Right ventricle myocardium inferior (tissue), 1 donor: ENCODE measurements at regions not wholly inside any gene's neighbourhood (a gene's known extent, or its start where the extent isn't known, plus 50 kb on each side); places are given as distances from the start of the nearest gene placed in this dataset.
"Not testable (repeated sequence)": the region's sequence is repeated elsewhere in the genome, so short reads cannot be mapped to it uniquely, and the experiment has no call there.

ENCODE experiments used
- ATAC-seq: fragments of 200-7000 bp; cut with Tn5 transposase; one replicate; pipeline ENCODE4 v1.9.1; 2020; ENCODE audit warnings: mild to moderate bottlenecking, moderate library complexity
- DNase-seq: peaks from one replicate; pipeline ENCODE4 v3.0.0; 2021; ENCODE audit errors: missing footprints
- intact Hi-C: fragments of 100-400 bp; cut with DNase I; formaldehyde crosslinking; loops from one replicate; pipeline ENCODE4 v1.11.0; 2022
- donor health status: DM: no; HTN: yes; CAD: no; lungs with severe emphysema.

DNA sequence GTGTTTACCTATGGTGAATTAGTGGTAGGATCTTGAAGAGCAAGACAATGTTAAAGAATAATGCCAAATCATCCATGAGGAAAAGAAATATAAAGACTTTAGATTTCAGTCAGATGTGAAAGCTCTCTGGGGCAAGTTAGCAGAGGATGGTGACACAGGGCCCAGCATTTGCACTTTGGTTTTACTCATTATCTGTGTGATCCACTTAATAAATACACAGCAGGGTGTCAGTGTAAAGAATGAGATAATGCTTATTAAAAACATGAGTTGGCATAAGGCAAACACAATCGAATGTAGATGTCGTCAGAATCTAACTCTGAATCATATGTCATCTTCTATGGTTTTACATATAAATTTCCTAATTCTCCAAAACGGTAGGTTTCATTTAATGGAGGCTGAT is 130.4 kb upstream of the PREP start:
- intact Hi-C loops: no loop called here
- ATAC-seq (no peak), DNase-seq (no peak)

DNA sequence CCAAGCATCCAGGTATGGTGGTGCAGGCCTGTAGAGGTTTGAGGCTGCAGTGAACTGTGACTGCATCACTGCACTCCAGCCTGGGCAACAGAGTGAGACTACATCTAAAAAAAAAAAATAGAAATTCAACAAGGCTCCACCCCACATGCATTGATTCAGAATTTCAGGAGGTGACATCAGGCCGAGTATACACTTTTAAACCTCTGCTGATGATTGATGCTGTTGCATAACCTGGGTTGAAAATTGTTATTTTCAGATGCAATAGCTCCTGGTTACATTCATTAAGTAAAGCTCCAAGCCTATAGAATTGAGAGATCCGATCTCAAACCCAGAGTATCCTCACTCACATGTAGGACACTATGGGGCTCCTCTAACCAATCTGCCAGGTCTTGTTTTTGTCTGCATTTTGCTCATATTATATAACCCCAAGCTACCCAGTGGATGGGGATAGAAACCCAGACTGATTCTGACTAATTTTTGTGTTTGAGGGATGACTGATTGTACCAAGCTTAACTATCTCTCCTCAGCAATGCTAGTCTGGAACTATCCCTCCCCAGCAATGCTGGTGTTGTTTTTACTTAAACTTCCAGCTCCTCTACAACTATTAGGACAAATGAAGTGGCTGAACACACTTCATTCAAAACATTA is 123.5 kb upstream of the PREP start:
- intact Hi-C loops: no loop called here

DNA sequence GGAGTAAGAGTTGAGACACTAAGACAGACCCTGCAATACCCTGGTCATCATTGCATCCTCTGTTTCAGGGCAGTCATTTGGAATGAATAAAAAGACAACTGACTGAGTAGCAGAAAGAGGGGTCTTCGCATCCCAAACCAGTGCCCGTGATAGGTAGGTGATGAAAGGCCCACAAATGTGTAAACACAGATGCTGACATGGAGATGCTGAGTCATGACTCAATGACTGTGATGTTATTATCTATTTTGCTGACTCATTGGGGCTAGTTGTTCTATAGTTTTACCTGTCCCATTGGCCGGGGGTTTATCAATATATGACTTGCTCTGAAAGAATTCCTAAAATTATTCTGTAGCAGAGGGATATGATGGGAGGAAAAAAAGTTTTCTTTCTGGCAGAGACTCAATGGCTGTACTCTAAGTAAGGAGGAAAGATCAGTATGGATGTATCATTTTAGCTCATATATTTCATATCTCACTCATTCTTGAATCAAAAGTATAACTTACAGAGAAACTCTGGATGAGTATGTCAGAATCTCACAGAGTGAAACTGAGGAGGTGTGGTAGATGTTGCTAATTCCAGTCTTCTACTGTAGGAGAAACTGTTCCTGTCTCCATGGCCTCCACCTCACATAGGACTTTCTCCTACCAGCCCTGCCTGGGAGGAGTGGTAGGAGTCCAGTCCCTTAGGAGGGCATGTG is 119.9 kb upstream of the PREP start:
- intact Hi-C loops: no loop called here

More for the DNA sequence above, 123.5 kb upstream of the PREP start:
- DNase-seq (no peak), ATAC-seq (no peak)

DNA sequence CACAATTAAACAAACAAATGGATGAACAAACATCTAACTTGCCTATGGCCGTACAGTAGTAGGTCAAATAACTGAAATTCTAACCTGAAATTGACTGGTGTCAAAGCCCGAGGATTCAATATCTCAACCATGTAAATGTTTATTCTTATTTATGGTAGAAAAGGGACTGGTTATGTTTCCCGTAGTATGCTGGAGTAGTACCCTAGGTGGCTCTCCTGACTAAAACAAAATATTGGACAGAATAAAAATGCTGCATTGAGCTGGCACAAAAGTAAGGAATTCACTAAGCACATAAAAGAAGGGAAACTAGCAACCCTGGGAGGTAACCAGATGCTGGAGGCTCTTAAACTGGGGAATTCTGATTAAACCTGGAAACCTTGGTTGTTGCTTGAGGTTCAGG is 117.1 kb upstream of the PREP start:
- DNase-seq (no peak), ATAC-seq (no peak)
- intact Hi-C loops: no loop called here

More for the DNA sequence above, 119.9 kb upstream of the PREP start:
- no peak for DNase-seq
- ATAC-seq: no peak

DNA sequence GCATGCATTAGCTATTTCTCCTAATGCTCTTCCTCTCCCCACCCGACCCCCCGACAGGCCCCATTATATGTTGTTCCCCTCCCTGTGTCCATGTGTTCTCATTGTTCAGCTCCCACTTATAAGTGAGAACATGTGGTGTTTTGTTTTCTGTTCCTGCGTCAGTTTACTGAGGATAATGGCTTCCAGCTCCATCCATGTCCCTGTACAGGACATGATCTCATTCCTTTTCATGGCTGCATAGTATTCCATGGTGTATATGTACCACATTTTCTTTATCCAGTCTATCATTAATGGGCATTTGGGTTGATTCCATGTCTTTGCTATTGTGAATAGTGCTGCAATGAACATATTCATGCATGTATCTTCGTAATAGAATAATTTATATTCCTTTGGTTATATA is 116.1 kb upstream of the PREP start:
- intact Hi-C loops: not testable (repeated sequence)

DNA sequence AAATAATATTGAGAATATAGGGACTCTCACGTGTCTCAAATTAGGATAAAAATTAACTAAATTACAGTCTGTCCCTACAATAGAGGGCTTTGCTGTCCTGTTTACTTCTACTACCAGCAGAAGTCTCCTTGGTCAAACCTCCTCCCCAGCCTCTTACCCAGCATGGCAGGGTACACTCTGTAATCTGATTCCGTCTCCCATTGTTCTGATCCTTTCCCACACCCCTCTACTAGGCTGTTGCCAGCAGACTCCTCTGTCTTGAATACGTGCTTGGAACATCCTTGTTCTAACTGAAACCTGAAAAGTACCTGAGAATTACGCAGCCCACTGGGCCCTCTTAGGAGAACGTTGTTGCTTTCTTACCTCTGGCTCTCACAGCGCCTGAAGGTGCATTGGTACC is 112.2 kb upstream of the PREP start:
- intact Hi-C loops: no loop called here
- no peak for ATAC-seq
- no peak for DNase-seq

More for the DNA sequence above, 116.1 kb upstream of the PREP start:
- ATAC-seq, DNase-seq: not testable (repeated sequence)

DNA sequence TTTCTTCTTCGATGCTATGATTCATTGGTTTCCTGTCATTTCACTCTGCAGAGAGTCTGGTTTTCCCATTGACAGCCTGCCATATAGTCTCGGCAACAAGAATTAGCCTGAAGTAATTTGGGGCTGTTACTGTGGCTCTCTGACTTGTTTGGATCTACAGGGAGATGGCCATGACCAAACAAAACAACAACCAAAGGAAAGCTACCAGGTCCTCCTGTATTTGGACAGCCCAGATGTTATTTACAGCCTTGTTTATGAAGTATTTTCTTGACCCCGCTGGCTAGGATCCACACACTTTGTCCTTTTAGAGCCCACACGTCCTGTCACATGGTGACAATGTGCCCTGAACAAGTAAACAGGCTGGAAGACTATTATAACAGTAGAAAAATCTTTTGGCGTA is 111.4 kb upstream of the PREP start:
- intact Hi-C loops: loop anchor here (1.0 kb wide), 1 partner anchor 21 kb away; no protein-coding TSS in a partner anchor
- DNase-seq: no peak
- peak; percentile 35 for ATAC-seq

DNA sequence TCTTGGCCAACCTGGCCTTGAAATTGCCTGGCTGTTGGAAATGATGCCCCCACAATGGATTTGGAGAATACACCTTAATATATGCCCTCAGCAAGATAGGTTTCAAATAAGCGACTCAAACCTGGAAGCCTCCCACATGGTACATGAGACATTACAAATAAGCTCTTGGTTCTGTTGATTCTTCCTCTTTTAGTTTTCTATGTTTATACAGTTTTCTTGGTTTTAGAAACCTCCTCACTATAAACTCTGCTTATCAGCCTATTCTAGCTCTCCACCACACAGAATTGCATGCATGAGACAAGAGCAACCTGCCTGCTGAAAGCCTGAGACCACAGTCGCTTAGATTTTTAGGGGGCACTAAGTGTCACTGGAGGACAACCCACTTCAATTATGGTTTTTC is 108.8 kb upstream of the PREP start:
- DNase-seq (no peak), ATAC-seq (no peak)
- intact Hi-C loops: no loop called here

DNA sequence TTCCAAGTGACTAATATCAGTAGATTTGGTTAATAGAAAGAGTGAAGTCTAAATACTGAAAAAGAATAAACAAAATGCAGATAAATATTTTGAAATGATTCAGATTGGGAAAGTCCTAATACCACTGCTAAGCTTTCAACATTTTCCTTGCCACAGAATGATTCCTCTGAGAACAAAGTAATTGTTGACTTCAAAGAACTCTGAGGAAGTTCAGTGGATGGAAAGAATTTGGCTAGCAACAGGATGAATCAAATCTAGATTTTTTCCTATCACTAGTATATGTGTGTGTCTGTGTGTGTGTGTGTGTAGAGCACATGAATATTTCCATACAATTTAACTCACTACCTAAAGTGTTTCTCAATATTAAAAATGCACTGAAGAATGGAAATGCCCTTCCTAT is 107.9 kb upstream of the PREP start:
- ATAC-seq: no peak
- no peak for DNase-seq
- intact Hi-C loops: no loop called here

DNA sequence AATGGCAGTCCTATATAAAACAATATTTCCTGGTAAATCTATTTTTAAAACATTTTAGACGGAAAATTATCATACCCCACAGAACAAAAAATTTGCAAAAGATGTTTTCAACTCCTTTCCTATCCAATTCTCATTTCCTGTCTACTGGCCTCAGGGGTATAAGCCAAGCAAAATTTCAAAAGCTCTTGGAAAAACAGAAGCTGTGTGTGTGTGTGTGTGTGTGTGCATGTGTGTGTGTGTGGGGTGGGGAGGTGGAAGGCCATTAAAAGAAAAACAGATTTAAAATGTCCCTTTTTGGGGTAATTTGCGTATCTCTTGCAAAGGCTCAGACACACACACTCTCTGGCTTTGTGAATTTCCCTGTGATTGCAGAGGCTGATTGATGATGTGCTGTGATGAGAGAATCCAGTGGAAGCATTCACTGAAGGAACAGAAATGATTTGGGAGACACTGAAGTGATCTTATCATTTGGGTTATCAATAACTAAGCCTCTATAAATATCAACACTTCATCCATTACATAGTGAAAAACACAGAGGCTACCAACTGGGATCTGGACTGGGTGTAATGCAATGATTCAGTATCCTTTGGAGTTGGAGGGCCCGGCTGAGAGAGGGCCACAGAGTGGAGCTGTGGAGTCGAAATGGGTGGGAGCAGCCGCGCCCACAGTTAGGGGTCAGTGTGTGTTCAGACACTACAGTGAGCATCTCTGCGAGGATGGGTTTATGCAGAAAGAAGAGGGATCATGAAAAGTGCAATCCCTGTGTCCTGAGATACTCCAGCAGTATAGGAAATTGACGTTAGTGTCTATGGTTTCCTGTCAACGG is 106.8 kb upstream of the PREP start:
- ATAC-seq: peak; percentile 71

DNA sequence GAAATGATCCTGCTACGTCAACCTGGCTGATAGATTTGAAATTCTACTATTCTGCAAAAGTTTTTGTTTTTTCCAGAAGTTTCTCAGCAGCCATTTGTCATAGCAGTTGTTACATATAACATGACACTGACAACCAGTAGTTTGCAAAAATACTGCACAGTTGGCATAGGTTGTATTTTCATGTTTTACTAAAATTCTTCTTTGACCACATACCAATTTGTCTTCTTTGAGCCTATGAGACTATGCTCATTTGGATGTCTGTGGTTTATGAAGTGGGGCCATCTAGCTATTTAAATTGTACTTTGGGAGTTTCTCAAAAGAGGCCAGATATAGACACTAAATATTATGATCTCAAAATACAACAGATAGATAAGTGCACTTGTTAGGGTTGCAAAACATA is 104.9 kb upstream of the PREP start:
- ATAC-seq: no peak
- no peak for DNase-seq
- intact Hi-C loops: no loop called here

More for the DNA sequence above, 106.8 kb upstream of the PREP start:
- intact Hi-C loops: no loop called here
- DNase-seq: no peak

DNA sequence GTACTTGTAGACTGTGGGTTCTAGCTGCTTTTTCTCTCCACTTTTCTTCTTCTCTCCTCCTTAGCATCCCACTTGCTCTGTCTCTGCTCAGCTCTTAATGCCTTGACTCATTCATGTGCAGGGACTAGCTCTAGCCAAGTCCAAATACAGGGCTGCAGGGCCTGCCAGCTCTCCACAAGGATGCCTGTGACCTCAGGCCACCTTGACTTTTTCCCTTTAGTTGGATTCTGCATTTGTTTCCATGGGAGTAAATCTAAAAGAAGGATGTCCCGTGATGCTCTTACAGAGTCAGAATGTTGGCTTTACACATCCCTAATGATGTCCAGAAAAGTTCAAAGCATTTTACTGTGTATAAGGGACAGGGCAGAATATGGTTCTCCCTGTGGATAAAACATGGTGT is 101.8 kb upstream of the PREP start:
- ATAC-seq (peak; percentile 43), DNase-seq (no peak)
- intact Hi-C loops: no loop called here

DNA sequence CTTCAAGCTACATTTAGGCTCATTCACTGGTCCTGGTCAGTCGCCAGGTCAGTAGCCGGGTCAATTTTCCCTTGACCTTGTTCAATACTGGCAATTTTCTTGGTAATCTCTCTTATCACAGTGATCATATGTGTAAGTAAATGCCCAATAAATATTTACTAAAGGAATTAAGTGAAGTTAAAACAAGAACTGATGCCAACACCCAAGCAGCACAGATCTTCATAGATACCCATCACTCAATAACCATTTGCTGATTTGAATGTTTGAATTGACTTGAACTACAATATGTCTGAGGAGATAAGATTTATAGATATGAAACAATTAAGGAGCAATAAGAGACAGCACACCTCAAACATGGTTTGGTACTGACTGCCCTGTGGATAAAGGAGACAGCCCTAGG is 100.8 kb upstream of the PREP start:
- DNase-seq (no peak), ATAC-seq (no peak)
- intact Hi-C loops: no loop called here

DNA sequence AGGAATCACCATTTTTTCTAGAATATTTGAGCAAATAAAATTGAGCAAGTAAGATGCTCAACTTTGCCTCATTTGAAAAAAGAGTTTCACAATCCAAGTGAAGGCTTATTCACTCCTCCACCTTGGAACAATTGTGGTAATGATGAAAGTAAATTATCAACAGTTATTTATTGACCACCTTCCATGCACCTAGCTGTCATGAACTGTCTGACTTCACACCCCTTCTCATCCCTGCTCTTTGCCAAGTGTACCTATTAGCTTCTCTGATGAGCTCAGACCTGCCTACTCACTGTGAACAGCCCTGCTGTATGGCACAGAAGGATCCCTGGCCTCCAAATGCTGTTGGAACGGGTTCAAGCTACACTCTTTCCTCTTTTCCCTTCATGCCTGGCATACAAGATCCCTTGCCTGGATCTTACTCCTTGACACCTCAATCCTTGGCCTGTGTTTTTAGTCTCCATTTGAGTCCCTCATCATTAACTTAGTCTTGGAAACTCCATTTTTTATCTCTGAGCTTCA is 99.0 kb upstream of the PREP start:
- no peak for ATAC-seq
- intact Hi-C loops: no loop called here
- no peak for DNase-seq

DNA sequence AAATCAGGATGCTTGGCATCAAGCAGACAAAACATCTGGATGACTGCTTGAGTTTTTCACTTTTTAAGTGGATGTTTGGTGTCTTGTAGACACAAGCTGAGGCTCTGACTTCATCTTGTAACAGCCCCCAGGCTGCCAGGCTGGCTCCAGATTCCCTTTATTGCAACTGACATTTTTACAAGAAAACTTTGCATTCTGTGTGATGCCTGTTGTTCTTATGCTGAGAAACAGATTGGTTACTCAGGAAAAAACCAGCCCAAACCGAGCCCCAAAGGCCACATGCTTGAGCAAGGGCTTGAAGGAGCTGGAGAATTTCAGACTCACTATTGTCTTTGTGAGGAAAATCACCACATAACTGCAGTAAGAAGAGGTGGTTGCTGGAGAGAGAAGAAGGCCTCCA is 98.4 kb upstream of the PREP start:
- DNase-seq (no peak), ATAC-seq (no peak)
- intact Hi-C loops: no loop called here

DNA sequence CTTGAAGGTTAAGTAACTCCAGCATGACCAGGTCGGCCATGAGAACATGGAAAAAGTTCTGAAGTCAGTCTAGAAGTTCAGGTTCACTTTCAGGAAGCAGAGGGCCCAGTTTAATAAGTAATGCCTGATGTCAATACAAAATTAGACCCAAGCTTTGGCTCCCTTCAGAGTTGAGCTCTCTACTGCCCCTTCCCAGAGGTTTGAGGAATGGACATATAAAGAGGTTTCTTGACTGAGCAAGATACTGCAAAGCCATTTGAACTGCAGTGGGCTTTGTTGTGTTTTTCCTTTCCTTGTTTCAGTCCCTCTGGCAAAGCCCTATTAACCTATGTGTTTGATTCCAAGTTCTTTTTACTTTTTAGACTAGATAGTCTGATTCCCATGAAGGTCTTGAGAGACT is 97.8 kb upstream of the PREP start:
- intact Hi-C loops: no loop called here
- no peak for ATAC-seq
- no peak for DNase-seq

DNA sequence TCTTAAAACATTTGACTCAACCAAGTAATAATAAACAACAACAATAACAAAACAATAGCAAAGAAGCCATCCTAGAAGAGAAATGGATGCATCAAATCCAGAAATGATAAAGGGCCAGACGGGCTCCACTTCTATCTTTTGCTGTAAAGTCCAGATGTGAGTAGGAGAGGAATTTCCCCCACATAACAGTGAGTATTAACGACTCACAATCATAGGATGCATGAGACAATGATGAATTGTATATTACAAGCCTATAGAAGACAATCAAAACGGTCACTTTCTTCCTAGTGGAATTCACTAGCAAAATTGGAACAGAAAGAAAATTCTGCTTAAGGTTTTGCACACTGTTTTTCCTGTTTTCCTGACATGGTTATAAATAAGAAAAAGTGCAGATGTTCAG is 97.0 kb upstream of the PREP start:
- DNase-seq (no peak), ATAC-seq (no peak)
- intact Hi-C loops: no loop called here

DNA sequence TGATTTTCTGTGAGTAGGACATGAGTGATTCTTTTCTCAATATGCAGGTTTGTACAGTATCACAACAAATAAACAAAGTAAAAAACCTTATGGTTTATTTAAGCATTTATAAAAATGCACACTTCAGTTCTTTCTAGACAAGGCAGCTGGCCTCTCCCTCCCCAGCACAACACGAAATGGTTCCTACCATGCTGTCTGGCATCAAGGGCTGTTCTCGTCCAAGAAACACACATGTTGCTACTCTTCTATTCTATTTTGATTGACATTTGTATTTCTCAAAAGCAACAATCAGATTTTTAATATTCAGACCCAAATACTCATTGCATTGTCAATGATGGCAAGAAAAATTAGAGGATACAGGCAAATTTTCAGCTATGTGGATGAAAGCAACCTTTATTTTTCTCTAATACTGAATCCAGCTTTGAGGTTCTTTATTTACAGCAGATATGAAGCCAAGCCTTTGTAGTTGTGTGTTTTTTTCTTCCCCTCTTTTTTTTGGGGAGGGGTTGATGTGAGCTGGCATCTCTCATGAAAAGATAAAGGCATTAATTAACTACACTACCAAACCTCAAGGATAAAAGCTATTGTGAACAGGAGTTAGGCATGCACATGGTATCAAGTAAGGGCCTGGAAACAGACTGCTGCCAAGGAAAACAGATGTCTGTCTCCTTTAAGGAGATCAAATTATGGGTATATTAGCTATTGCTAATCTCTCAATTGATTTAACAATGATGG is 96.4 kb upstream of the PREP start:
- ATAC-seq (no peak), DNase-seq (no peak)
- intact Hi-C loops: no loop called here

DNA sequence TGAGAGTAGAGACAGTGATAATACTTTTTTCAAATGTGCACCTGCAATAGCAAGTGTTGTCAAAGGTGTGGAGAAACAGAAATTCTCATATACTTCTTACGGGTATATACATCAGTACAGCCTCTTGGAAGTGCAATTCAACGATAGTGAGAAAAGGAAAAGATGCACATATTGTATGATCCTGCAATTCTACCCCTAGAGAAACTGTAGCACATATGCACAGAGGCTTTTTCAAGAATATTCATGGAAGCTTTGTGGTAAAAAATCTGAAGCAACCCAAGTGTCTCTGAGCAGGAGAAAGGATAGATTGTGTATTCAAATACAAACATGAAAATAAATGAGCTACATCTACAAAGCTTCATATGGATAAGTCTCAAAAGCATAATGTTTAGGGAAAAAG is 94.7 kb upstream of the PREP start:
- DNase-seq (no peak), ATAC-seq (no peak)
- intact Hi-C loops: no loop called here
